Stimulated activated CD8-positive, alpha-beta memory T cell treated with anti-CD3 and anti-CD28 coated beads, Interleukin-12 subunit alpha, Interleukin-12 subunit beta, amount 100 ng/mL, for 4 hours (primary cell): ENCODE measurements at regions not wholly inside any gene's neighbourhood (a gene's known extent, or its start where the extent isn't known, plus 50 kb on each side); places are given as distances from the start of the nearest gene placed in this dataset.

ENCODE experiments used
- DNase-seq: peaks from one replicate; pipeline ENCODE4 v3.0.0-alpha.2; 2020; ENCODE audit warnings: low read depth

DNA sequence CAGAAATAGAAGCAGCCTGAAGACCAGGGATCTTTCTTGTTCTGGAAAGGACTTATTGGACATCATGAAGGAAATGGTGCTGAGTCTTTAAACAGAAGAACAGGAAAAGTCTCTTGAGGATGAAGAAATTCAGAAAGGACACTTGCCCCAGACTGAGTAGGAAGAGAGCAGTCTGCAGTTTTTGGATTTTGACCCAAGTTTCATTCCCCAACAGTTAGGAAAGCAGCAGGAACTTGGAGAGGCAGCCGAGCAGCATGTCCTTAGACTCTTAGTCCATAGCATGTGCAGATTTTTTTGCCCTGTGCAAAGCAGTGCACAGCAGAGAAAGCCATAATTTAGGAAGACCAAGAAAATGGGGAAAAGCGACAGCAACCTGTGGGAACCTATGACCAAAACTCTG lies 927.2 kb upstream of the AUTS2 start:
- no peak for DNase-seq

DNA sequence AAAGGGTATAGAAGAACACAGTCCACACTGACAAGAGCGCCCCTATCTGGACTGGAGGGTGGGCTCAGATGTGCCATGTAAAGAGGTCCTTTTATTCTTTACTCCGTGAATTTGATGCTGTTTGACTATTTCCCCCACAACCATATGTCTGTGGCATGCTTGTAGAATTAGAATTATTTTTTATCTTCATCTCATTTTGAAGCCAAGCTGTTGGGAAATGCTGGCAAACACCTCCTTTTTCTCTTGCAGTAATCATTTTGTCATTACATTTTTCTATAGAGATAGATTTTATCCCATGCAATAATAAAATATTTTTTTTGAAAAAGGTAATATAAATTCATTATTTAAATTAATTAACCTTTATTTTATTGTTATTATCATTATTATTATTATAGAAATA lies 926.6 kb upstream of the AUTS2 start:
- DNase-seq, result no peak

DNA sequence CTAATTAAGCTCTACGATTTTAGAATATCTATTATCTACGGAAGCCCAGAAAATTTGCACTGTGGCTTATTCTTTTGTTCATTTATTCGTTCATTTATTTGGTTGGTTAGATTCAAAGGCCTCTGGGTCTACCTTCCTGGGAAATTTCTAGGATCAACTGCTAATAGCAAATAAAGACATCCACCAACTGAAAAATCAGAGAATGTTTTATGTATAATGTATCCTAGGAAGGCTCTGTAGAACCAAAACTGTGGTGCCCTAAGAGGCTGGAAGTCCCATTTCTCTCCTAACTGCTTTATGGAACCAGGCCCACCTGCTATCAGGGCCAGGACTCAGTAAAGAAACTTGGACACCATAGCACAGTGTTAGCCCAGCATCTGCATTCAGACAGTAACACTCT lies 923.4 kb upstream of the AUTS2 start:
- no peak for DNase-seq

DNA sequence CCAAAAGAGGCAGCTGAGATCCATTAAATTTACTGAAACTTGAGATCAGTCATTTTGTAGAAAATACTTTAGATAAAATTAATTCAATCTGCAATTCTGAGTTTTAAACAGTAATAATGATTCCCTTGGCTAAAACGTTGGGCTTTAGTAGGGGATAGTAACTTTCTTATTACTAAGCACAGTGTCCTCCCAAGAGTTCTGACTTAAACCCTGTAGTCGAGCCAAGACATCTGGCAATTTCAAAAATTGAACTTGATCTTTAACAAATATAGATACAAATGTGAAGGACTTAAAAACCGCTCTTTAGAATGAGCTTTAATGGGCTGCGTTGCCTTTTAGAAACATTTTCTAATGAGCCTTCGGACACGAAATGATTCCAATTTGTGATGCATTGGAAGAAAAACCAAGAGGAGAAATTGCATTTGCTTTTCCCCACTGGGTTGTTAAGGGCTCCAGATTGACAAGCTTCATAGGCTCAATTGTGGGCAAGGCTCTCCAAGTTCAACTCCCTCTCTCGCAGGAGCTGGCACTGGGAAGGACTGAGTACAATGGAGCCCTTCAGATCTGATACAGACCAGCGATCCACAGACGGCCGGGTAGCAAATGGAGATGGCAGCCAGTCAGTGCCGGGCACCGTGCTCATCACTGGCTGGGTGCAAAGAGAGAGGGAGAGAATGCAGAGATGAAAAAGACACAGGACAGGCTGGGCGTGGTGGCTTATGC lies 921.3 kb upstream of the AUTS2 start:
- no peak for DNase-seq

DNA sequence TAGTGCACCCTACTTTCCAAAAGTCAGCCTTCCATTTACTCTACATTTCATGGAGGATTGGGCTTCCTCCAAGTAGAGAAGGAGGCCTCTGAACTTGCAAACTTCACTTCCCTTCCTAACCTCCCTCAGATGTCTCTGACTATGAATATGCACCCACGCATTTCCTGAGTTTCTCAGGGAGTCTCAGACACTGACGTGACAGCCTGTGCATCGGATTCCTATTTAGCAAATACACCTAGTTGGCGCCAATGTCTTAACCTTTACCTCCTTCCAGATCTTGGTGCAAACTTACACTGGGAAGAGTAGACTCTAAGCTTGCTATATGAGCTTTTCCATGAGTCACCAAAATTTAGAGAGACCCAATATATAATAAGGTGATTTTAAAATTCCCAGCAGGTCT lies 920.1 kb upstream of the AUTS2 start:
- no peak for DNase-seq

DNA sequence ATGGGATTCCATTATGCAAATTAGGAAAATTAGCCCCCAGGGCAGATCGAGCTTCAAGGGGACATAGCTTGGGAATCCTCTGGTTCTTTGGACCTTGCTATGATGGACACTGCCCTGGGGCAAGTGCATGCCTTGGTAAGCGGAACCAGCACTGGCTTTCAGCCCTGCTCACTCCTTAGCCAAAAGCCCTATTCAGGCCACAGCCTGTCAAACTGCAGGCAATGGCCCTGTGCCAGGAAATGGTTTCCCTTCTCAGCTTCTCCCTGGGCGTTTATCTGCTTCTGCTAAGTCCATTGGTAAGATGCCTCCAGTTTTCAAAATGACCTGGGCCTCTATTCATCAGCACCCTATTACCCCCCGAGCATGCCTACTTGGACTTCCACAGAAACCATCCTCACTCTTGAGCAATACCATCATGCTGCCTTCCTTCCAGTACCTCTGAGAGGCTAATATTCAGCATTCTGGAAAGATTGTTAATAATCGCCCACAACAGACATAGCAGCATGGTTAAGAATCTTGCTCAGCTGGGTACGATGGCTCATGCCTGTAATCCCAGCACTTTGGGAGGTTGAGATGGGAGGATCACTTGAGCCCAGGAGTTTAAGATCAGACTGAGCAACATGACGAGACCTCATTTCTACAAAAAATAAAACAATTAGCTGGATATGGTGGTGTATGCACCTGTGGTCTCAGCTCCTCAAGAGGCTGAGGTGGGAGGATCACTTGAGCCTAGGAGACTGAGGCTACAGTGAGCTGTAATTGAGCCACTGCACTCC lies 918.6 kb upstream of the AUTS2 start:
- DNase-seq, result no peak

DNA sequence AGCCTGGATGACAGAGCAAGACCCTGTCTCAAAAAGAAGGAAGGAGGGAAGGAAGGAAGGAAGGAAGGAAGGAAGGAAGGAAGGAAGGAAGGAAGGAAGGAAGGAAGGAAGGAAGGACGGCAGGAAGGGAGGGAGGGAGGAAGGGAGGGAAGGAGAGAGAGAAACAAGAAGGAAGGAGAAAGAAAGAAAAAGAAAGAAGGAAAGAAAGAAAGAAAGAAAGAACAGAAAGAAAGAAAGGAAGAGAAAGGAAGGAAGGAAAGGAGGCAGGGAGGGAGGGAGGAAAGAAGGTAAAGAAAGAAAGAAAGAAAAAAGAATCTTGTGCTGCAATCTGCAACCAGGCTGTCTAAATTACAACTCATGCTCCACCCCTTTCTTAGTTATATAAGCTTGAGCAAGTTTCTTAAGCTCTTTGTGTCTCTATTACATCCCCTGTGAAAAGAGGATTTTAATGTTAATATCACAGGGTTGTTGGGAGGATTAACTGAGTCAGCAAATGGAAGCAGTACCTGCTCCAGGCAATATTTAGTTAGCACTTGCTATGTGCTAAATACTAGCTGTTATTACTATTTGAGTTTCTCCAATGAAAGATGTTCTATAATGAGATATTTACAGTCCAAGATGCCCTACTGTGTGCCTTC lies 917.9 kb upstream of the AUTS2 start:
- no peak for DNase-seq

DNA sequence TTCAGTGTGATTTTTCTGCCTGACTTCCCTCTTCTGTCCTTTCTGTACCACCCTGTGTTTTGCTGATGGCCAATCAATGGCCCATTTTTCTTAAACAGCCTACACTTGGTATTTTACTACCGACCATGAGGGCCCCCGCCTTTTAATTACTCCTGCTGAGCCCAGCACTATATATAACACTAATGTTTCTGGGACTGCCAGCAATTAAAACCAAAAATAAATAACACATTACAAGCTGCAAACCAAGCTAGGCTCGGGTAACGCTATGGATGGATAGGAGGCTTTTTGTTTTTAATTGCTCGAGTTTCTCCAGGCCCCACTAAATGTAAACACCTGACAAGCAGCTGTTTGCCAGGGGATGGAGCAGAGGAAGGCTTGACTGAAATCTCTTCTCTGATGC lies 915.4 kb upstream of the AUTS2 start:
- no peak for DNase-seq

DNA sequence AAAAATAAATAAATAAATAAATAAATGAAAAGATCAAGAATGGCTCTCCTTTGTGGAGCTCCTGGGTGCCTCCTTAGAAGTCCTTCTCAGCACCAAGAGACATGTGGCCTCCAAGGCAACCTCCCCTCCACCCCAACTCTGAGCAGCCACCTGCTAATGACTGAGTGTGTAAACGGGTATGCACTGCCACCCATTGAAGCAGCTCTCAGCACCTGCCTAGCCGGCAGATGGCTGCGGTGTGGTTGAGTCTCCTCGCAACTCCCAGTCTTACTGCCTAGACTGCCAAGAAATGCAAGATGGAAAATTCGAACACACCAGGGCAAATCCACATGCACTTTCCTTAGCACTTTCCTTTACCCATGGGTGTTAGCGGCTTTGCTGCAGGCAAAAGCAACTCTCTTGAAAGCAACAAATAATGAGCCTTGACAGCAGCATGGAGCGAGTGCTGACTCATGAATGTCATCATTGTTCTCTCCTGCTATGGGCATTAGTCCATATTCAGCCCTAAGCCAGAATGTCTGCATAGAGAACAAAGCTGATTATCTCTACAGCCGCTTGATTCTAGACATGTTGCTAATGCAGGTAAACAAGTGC lies 913.9 kb upstream of the AUTS2 start:
- DNase-seq, result no peak

DNA sequence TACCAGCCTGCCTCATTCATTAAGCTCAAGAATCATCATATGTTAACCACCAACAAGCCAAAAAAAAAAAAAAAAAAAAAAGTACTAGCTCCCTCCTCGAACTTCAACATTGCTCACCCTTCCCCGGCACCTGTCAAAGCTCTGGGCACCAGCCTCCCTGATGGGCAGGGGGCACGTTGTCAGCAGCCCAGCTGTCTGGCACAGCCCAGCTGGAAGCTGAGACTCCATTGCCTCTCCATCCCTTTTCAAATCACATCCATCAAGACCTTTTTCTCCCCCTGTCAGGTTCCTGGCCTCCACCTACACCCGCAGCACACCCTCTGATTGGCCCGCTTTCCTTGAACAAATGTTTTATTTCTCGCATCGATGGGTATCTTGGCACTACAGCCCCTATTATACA lies 913.3 kb upstream of the AUTS2 start:
- no peak for DNase-seq

DNA sequence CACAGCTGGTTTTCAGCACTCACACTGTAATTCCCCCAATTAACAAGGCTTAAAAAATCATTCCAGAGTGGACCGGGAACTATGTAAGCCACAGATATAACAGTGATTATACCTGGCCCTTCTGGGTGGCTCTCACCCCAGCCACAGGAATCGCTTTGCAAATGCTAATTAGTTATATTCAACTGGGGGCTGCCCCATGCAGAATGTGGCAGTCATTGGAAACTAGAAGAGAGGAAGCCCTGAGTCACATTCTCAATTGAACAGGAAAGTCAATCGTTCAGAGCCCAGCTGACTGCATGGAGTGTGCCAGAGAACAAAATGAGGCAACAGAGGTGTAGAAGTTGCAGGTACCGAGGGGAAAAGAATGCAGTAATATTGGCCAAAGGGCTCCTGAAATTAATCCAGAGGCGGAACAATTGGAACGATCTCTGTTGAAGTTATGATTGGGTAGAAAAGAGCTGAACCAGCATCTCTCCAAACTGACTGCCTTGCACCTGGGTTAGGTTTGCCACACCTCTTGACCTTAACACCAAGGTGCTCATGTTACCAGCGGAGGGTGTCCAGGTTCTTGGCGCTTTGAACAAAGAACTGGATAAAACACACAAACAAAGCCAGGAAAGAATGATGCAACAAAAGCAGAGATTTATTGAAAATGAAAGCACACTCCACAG lies 909.7 kb upstream of the AUTS2 start:
- no peak for DNase-seq

DNA sequence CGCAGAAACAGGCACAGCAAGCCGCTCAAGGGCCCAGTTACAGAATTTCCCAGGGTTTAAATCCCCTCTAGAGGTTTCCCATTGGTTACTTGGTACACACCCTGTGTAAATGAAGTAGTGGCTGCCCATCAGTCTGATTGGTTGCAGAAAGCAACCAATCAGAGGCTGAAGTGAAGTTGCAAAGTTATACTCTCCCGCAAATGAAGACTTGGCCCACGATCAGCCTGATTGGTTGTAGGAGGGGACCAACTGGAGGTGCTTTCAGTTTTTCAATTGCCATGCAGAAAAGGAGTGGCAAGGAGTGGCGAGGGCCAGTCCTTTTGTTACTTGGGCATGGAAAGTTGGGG lies 909.2 kb upstream of the AUTS2 start:
- no peak for DNase-seq

DNA sequence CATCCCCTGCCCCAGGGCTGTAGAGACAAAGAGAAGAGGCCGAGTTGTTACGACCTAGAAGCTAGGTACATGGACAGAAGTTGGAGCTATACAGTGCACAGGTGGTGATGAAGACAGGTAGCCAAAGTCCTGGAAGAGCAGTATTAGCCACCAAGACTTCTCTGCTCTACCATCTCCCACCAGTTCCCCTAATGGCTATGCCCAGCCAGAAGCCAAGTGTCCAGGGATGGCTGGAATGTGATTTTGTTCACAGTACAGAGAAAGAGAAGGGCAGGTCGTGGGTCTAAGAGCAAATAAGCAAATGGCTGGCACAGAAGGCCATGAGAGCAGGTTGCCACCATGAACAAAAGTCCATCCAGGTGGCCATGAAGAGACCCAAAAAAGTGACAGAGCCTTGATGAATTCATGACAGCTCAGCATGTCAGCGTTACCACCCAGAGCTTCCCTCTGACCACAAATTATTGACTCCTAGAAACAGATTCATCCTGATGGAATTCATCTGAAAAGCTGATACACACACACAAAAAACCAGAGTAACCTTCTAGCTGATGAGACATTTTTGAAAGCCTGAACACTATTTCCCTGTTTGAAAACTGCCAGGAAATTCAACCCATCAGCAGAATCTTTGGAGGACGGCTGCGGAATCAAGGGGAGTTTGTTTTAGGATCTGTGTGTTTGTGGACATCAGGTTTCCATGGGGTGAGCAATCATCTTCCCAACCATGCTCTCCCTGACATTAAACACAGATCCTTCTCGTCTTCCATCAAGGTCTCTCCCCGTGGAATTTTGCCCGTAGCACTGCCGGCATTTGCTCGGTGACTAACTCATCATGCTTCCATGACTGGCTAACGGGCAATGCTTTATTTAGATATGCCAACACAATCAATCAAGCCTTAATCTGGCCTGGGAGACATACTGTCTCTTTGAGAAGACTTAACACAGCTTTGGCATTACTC lies 906.7 kb upstream of the AUTS2 start:
- DNase-seq, result no peak

DNA sequence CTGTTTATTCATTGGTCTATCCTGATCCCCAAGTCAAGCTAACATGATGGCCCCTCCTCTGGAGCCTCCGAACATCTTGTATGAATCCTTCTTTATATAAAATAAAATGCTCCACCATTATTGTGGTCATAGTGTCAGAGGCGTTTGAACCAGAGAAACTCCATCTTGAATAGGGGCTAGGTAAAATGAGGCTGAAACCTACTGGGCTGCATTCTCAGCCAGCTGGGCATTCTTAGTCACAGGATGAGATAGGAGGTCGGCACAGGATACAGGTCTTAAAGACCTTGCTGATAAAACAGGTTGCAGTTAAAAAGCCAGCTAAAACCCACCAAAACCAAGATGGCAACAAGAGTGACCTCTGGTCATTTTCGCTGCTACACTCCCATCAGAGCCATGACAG lies 905.8 kb upstream of the AUTS2 start:
- DNase-seq, result no peak

DNA sequence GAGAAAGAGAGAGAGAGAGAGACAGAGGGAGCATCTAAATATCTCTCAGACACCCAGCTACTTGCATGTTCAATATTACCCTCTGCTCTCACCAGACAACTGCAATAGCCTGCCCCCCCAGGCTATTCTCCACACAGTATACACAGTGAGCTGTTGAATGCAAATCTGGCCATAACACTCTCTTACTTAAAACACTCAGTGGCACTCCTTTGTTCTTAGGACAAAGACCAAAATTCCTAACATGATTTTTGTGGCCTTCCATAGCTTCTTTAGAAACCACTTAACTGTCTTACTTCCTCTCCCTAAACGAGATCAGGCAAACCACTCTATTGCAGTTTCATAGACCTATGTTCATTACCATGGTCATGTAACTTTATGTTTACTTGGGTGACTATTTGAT lies 903.6 kb upstream of the AUTS2 start:
- DNase-seq, result no peak

DNA sequence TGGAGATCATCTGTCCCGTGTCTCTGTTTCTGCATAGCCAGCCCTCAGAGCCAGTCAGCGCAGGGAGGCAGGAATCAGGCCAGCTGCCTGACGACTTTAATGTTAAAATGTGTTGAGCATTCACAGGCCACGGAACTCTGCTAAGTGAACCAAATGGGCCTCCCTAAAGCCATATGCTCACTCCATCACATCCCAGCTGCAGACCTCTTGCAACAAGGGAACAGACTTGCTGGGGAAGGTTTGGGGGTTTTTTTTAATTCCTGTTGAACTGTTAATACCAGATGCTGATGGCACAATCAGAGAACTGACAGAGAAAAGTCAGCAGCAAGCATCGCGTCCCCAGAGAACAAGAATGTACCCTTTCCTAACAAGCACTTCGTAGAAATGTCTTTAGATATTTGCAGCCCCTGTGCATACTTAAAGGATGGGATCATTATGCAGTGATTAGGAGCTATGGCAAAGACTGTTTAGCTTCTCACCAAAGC lies 900.4 kb upstream of the AUTS2 start:
- DNase-seq, result no peak

DNA sequence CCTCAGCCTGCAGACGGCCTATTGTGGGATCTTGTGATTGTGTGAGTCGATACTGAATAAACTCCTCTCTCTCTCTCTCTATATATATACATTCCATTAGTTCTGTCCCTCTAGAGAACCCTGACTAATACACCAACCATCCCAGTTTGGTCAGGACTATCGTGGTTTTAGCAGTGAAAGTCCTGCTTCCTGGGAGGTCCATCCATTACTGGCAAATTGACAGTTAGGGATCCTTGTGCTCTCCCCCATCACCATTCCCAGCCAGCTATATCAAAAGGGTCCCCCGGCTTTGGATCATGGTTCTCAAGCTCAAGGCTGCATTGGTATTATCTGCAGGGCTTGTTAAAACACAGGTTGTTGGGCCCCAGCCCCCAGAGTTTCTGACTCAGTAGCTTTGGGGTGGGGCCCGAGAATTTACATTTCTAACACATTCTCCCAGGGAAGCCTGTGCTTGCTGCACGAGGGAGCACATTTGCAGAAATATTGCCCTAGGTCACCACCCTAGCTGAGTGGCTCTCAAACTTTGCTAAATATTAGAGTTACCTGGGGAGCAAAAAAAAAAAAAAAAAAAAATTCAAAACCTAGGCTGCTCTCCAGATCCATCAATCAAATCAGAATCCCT lies 899.1 kb upstream of the AUTS2 start:
- no peak for DNase-seq

DNA sequence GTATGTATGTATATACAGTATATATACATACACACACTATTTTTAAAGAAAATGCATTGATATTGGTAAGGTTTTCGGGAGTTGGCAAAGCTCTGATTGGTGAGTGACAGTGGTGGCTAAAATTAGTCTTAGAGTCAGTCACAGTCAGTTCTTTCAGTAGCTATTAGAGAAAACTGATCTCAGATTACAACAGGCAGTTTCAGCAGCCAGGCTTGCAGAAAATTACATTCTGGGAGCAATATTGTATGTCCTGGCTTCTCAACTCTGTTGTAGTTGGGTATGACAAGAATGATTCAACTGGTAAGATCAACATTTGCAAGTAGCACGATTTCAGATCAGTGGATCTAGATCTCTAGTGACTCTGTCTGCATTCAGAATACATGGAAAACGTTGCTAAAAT lies 897.9 kb upstream of the AUTS2 start:
- no peak for DNase-seq

DNA sequence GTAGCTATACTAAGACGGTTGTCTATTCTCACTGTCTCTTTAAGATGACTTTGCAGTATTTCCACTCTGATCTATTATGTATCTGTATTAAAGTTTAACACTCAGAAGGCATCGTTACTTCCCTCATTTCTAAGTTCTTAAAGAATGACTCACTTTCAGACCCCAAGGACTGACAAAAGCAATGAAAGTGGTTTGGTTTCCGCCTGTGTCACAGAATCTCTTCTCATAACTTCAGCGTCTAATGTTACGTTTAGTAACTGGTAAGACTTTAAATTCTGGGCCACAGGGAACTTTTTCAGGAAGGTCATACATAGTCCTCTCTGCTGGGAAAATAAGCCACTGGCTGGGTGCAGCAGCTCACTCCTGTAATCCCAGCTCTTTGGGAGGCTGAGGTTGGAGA lies 892.0 kb upstream of the AUTS2 start:
- DNase-seq, result no peak

DNA sequence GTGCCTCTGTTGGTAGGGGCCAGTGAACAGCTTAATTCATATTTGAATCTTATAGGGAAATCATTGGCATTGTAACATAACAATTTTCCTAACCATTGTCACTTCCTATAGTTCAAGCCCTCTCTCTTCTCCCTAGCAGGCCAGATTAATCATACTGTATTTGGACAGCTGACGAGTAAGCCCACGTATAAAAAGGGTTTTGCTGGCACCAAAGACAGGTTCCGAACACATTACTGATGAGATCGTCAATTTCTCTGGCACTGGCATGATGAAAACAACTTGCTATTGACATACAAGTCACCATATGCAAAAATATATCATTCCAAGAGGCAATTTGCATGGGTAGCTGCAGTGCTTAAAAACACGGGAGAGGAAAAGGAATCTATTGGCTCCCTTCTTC lies 891.1 kb upstream of the AUTS2 start:
- DNase-seq, result no peak

DNA sequence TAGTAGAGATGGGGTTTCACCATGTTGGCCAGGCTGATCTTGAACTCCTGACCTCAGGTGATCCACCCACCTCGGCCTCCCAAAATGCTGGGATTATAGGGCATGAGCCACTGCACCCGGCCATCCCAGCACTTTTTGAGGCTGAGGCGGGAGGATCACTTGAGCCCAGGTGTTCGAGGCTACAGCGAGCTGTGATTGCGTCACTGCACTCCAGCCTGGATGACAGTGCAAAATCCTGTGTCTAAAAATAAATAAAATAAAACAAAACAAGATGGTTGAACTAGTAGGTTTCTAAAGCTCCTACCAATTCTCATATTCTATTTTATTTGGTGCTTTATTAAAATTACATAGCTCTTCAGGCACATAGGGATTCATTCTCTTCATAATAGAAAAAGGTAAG lies 890.3 kb upstream of the AUTS2 start:
- DNase-seq, result no peak
